ENCODE measurements at regions not wholly inside any gene's neighbourhood (a gene's known extent, or its start where the extent isn't known, plus 50 kb on each side); places are given as distances from the start of the nearest gene placed in this dataset.

DNA sequence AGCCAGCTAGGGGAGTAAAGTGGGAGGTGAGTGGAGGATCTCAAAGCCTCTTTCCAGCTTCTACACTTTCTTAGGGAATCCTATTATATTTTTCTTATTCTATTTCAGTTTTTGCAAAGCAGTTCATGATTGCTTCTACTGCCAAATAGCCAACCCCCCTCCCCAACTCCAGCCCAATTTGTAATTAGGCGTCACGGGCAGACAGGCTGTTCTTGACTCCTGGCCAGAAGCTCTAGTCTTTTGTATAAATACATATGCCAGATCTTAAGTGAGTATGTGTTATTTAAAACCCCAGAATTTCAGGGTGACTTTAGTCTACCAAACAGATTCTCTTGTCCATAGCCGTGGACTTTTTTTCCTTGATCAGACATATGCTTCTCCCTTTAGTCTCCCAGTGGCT lies 255.2 kb downstream of the BUB3 start:
- no peak for DNase-seq (ENCODE audit: low spot score)

DNA sequence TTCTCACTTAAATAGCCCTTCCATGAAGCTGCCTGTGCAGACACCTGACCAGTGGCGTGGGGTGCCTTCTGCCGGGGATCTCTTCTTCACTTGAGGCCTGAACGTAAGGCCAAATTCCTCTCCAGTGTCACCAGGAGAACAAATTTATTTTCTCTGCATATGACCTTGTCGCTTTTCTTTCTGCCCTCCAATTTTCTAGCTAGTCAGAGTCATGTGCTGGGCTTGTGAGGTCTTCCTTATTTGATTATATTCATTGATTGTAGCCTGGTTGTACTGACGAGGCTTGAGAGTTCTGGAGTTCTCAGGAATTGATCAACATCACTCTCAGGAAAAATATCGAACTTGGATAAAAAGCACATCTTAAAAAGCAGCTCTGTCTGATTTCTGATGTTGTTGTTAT lies 255.7 kb downstream of the BUB3 start:
- no peak for DNase-seq (ENCODE audit: low spot score)

GRCh38 chr10:123413353-123413752 lies 252.8 kb upstream of the GPR26 start:
- no peak for DNase-seq (ENCODE audit: low spot score)

- no peak for DNase-seq (ENCODE audit: low spot score)
These were observed 250.6 kb upstream of the GPR26 start for GRCh38 chr10:123415523-123415922.

DNA sequence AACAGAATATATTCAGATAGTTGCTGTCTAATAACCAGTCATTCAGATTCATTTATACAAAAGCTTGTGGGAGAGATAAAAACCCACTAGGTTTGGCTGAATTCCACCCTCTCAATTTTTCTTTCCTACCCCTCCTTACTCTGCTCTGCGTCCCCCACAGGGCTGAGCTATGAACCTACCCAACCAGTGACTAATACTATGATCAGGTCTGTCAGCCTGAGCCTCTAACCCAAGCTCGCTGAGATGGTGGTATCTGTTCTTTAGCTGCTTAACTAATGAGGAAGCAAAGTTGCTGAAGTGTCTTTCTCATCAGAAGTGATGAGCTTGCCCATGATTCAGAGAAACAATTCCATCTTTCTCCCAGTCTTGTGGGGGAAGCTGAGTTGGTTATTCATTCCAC lies 248.7 kb upstream of the GPR26 start:
- DNase-seq (ENCODE audit: low spot score) = no peak

- no peak for DNase-seq (ENCODE audit: low spot score)
These were observed 244.7 kb upstream of the GPR26 start for GRCh38 chr10:123421461-123421860.

DNA sequence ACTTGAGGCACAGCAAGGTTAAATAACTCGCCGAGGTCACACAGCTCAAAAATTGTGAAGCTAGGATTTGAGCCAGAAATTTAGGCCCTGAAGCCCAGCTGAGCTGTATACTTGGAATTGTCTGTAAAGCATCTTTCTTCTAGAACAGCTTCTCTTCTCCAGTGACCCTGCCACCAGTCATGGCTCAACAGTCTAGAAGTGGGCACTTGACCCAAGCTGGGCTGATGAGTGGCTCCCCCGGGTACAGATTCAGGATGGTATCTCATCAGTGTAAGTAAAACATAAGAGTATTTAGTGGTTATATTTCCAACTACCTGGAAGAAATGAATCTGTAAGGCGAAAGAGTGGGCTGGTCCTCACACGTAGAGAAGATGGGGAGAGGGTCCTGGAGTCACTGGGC lies 243.9 kb upstream of the GPR26 start:
- DNase-seq (ENCODE audit: low spot score) = no peak

GRCh38 chr10:123424537-123424936 lies 241.6 kb upstream of the GPR26 start:
- no peak for DNase-seq (ENCODE audit: low spot score)

GRCh38 chr10:123425680-123426079 lies 240.5 kb upstream of the GPR26 start:
- no peak for DNase-seq (ENCODE audit: low spot score)

DNA sequence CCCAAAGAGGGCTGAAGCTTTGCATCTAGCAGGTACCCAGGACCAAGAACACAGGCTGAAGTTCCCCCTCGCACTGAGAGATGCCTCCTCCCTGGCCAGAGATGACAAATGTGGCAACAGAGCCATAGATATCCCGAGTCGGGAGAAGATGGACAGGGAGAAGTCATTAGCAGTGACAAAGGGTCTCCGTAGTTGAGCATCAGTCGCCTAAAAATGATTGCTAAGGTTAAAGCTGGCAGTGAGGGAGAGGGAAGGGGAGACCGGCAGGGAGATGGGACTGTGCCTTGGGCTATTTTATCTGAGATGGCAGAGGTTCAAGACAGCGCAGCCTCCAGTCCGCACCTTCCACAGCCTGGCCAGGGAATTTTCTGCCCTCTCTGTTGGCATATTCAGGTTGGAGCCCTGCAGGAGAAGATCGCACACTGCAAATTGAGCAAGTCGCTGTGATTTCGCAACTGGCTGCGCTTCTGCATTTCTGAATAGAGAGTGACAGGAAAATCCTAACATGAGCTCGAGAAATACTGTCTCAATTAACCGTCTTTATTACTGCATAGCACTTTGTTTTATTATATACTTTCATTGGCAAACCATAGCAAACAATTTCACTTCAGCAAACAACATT lies 238.9 kb upstream of the GPR26 start:
- DNase-seq (ENCODE audit: low spot score) = no peak

DNA sequence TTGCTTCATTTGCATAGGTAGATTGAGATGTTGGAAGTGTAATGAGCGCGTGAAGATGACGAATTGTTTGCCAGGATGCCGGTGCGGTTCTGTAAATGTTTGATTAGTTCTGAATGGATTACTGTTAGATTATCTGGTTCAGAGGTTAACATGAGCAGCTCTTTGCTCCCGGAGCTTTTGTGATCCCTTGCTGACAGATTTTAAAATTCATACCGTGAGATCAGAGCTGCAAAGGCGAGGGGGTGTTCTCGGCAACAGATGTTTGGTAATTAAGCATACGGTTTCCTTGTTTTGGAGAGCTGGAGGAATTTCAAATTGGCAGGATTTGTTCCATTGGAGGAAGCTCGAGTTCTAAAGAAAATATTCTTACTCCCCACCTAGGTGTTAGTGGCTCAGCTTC lies 237.8 kb upstream of the GPR26 start:
- no peak for DNase-seq (ENCODE audit: low spot score)

DNA sequence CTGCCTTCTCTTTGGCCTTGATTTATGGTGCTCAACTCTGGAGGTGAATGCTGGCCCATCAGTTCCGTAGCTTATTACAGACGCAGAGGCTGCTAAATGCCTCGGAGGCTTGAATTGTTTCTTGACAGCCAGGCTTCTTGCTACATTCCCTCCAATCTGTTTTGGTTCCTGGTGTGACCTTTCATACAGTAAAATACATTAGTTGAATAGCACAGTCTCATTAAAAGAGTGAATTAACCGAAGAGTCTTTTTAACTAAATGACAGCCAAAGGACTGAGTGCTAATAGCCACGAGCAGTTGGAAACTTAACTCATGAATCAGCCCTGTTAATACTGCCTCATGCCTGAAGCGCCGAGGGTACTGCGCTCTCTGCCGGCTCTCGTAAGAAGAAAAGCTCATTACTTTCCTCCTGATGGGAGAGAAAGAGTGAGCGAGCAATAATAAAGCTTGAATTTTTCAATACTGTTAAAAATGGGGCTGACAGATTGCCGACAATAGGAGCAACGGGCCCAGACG lies 236.4 kb upstream of the GPR26 start:
- DNase-seq (ENCODE audit: low spot score) = no peak

GRCh38 chr10:123433539-123433938 lies 232.6 kb upstream of the GPR26 start:
- DNase-seq (ENCODE audit: low spot score) = no peak

DNA sequence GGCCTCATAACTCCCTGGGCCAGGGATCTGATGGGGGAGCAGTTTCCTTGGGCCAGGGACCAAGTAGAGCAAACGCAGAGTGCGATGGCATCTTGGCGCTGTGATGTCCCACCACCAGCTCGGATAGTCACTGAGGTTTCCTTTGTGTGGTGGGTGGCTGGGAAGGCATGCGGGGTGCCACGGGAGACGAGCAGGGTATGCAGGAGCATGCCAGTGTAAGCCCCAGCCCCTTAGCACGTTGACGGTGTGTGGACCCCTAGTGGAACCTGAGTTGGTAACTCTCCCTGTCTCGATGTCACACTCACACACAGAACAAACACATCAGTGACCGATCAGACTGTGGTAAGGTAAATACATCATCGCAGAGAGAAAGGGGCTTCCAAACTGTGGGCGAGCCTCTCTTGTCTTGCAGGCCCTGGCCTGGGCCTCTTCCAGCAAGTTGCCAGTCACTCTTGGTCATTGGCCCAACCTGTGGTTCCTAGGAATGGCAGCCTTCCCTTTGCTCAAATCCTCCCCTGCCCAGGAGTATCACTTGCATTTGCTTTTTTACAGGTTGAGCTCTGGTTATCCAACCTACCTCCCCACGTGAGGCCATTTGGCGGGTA lies 231.6 kb upstream of the GPR26 start:
- DNase-seq (ENCODE audit: low spot score) = no peak

DNA sequence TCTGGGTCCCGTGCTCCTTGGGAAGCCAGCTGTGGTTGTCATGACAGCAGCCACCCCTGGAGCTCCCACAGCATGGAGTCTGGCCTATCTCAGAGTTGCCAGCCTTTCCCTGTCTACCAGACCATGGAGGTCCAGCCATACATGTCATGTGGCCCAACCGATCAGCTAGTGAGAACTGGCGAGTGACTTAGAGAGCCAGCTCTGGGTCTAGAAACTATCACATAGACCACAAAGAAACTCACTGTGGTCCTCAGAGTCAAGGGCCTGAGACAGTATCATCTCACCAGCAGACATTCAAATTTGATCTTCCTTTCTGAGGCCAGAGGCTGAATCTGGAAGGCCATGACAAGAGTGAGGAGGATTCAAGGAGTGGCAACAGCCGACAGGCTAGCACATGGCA lies 223.3 kb upstream of the GPR26 start:
- no peak for DNase-seq (ENCODE audit: low spot score)

DNA sequence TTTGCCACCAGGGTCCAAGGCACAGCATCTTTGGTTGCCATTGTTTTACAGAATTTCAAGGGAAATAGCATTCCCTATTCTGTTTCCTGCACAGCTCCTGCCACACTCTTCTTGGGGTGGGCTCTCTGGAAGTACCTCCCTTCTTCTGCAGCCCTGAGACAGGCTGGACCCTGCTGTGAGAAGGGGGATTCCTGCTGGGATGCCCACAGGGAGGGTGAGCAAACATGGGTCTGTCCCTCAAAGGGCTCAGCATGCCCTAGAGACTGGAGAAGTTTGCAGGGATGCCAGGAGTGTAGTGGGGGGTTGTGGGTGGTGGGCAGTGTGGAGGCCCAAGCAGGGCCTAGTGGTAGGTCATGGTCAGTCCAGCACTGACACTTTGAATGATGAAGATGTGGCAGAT lies 222.2 kb upstream of the GPR26 start:
- DNase-seq (ENCODE audit: low spot score) = no peak

GRCh38 chr10:123445261-123445775 lies 220.8 kb upstream of the GPR26 start:
- no peak for DNase-seq (ENCODE audit: low spot score)

DNA sequence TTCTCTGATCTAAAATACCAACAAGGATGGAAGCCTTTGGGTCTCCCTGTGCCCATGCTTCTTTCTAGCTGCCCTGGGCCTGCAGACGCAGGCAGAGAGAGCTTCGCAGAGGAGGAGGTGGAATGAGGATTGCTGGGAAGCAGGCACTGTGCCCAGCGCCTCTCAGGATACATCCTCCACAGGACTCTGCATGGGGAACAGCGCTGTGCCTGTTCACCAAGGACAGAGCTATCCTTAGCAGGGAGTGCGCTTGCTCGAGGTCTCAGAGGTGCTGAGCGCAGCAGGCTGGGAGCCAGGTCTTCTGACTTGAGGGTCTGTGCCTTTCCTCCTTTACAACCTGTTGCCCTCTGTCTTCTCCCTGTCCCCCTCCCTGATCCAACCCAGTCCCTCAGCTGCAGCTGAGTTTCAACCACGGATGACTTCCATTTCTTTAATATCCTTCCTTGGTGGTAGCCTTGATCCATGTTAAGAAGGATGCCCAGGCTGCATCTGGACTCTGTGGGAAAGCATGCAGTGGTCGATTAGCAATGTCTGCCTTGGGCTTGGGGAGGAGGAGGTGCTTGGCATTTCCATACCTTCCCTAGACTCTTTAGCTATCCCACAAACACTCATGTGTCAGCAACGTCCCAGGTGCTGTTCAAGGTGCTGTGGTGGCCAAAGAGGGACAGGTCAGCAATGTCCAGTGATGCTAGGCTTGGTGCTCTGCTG lies 219.6 kb upstream of the GPR26 start:
- DNase-seq (ENCODE audit: low spot score) = no peak

DNA sequence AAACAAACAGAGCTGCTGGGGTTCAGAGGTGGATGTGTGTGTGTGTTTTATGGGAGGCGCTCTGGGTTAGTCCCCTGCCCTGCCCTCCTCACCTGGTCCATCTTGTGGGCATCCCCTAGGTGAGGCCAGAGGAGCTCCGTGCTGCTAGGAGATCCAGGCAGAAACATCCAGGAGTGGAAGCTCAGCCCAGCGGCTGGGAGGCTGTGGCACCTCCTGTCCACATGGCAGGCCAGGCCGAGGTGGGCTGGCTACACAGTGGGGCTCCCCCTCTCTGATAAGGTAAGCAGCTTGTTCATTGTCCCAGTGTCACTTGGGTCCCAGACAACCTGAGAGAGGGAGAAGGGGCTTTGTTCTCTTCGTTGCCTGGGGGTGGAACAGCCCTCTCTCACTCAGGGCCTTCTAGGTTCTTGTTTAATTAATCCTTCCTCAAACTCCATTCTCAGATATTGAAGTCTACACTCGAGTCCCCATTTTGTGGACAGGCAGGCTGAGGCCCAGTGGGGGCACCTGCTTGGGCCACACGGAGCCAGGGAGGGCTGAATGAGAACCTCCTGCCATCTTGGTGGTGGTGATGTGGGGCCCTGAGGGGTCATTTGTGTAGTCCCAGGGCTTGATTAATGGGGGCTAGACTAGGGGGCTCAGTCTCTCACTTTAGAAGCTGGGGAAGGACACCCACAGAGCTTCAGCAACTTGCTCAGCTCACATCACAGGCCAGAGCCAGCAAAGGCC lies 216.8 kb upstream of the GPR26 start:
- no peak for DNase-seq (ENCODE audit: low spot score)

- no peak for DNase-seq (ENCODE audit: low spot score)
These were observed 215.1 kb upstream of the GPR26 start for GRCh38 chr10:123450956-123451605.

DNA sequence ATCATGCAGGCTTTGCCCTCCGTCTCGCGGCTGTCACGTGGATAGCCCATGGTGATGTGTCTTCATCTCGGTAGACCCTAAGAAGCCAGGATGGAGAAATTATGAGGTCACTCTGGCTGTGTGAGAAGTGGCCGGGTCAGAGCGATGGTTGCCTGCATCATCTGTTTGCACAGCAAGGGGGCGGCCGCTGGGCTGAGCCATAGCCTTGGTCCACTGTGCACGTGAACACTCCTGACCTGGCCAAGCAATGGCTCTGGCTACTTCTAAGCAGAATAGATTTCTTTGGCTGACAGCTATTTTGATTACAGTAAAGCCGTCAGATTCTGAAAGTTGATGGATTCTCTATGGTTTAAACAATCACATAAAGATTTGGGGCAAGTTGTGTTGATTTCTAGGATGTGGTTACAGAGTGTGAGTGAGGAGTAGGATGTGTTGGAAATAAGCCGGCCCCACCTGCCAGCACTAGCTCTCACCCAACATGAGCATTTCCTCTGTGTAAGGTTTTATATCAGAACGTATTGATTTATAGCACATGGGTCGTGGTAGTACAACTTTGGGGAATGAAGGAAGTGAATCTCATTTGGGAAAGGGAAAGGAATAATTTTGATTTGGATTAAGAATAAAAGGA lies 214.4 kb upstream of the GPR26 start:
- no peak for DNase-seq (ENCODE audit: low spot score)

GRCh38 chr10:123454987-123455386 lies 211.2 kb upstream of the GPR26 start:
- no peak for DNase-seq (ENCODE audit: low spot score)

Data from left forelimb (tissue), 1 donor.